ENCODE measurements at regions not wholly inside any gene's neighbourhood (a gene's known extent, or its start where the extent isn't known, plus 50 kb on each side); places are given as distances from the start of the nearest gene placed in this dataset.

- Mint-ChIP-seq H3K27ac (no peak overlapping the region), H3K27me3 (no peaks in the 10 kb centered on the region), H3K4me3 (no peak overlapping the region), H3K9me3 (no peaks in the 10 kb centered on the region), H3K4me1 (ENCODE audit: low read depth) (no peaks in the 10 kb centered on the region), H3K36me3 (ENCODE audit: low read depth) (no peaks in the 10 kb centered on the region)
- intact Hi-C loops (cut with micrococcal nuclease), result no loop called here
Measured at GRCh38 chr18:73668051-73668450, 479.6 kb downstream of the FBXO15 start.

- Mint-ChIP-seq H3K4me3 (no peak overlapping the region), H3K9me3 (no peaks in the 10 kb centered on the region), H3K36me3 (ENCODE audit: low read depth) (no peaks in the 10 kb centered on the region), H3K27me3 (peaks cover 2% of the 10 kb centered on the region), H3K4me1 (ENCODE audit: low read depth) (no peaks in the 10 kb centered on the region), H3K27ac (no peak overlapping the region)
- intact Hi-C loops (cut with micrococcal nuclease), result no loop called here
Measured at GRCh38 chr18:73666772-73667171, 480.9 kb downstream of the FBXO15 start.

- intact Hi-C loops (cut with micrococcal nuclease), result no loop called here
- H3K27ac Mint-ChIP-seq, result no peak overlapping the region
- H3K27me3 Mint-ChIP-seq, result peaks cover 2% of the 10 kb centered on the region
- H3K36me3 Mint-ChIP-seq (ENCODE audit: low read depth), result no peaks in the 10 kb centered on the region
- H3K4me3 Mint-ChIP-seq, result no peak overlapping the region
- no peaks in the 10 kb centered on the region for H3K9me3 Mint-ChIP-seq
- H3K4me1 Mint-ChIP-seq (ENCODE audit: low read depth), result no peaks in the 10 kb centered on the region
Measured at GRCh38 chr18:73664896-73665295, 482.7 kb downstream of the FBXO15 start.

GRCh38 chr18:73663581-73663980 is 484.1 kb downstream of the FBXO15 start:
- no peaks in the 10 kb centered on the region for H3K9me3 Mint-ChIP-seq
- intact Hi-C loops (cut with micrococcal nuclease), result no loop called here

GRCh38 chr18:73662421-73662820 is 485.2 kb downstream of the FBXO15 start:
- intact Hi-C loops (cut with micrococcal nuclease), result no loop called here
- H3K4me1 Mint-ChIP-seq (ENCODE audit: low read depth), result no peaks in the 10 kb centered on the region
- no peaks in the 10 kb centered on the region for H3K36me3 Mint-ChIP-seq (ENCODE audit: low read depth)
- no peak overlapping the region for H3K27ac Mint-ChIP-seq
- H3K27me3 Mint-ChIP-seq, result peaks cover 2% of the 10 kb centered on the region
- H3K4me3 Mint-ChIP-seq, result no peak overlapping the region
- H3K9me3 Mint-ChIP-seq, result no peaks in the 10 kb centered on the region

More at GRCh38 chr18:73663581-73663980, 484.1 kb downstream of the FBXO15 start:
- H3K27ac Mint-ChIP-seq, result no peak overlapping the region
- no peaks in the 10 kb centered on the region for H3K4me1 Mint-ChIP-seq (ENCODE audit: low read depth)
- no peaks in the 10 kb centered on the region for H3K36me3 Mint-ChIP-seq (ENCODE audit: low read depth)
- H3K4me3 Mint-ChIP-seq, result no peak overlapping the region
- peaks cover 2% of the 10 kb centered on the region for H3K27me3 Mint-ChIP-seq

GRCh38 chr18:73660931-73661856 is 486.4 kb downstream of the FBXO15 start:
- Mint-ChIP-seq H3K4me1 (ENCODE audit: low read depth) (no peaks in the 10 kb centered on the region), H3K4me3 (no peak overlapping the region), H3K9me3 (no peaks in the 10 kb centered on the region), H3K27me3 (peaks cover 2% of the 10 kb centered on the region), H3K27ac (no peak overlapping the region), H3K36me3 (ENCODE audit: low read depth) (no peaks in the 10 kb centered on the region)
- intact Hi-C loops (cut with micrococcal nuclease), result no loop called here

GRCh38 chr18:73656691-73657090 is 490.9 kb downstream of the FBXO15 start:
- intact Hi-C loops (cut with micrococcal nuclease), result no loop called here
- no peaks in the 10 kb centered on the region for H3K27me3 Mint-ChIP-seq
- H3K4me3 Mint-ChIP-seq, result no peak overlapping the region

GRCh38 chr18:73653827-73654226 is 493.8 kb downstream of the FBXO15 start:
- Mint-ChIP-seq H3K4me1 (ENCODE audit: low read depth) (no peaks in the 10 kb centered on the region), H3K9me3 (no peaks in the 10 kb centered on the region), H3K27ac (no peak overlapping the region), H3K27me3 (no peaks in the 10 kb centered on the region), H3K4me3 (no peak overlapping the region), H3K36me3 (ENCODE audit: low read depth) (no peaks in the 10 kb centered on the region)
- intact Hi-C loops (cut with micrococcal nuclease), result no loop called here

More at GRCh38 chr18:73656691-73657090, 490.9 kb downstream of the FBXO15 start:
- no peaks in the 10 kb centered on the region for H3K9me3 Mint-ChIP-seq
- H3K36me3 Mint-ChIP-seq (ENCODE audit: low read depth), result no peaks in the 10 kb centered on the region
- H3K4me1 Mint-ChIP-seq (ENCODE audit: low read depth), result no peaks in the 10 kb centered on the region
- H3K27ac Mint-ChIP-seq, result no peak overlapping the region

GRCh38 chr18:73653251-73653650 is 494.4 kb downstream of the FBXO15 start:
- intact Hi-C loops (cut with micrococcal nuclease), result no loop called here
- no peak overlapping the region for H3K4me3 Mint-ChIP-seq
- no peaks in the 10 kb centered on the region for H3K4me1 Mint-ChIP-seq (ENCODE audit: low read depth)
- no peak overlapping the region for H3K27ac Mint-ChIP-seq
- no peaks in the 10 kb centered on the region for H3K9me3 Mint-ChIP-seq
- no peaks in the 10 kb centered on the region for H3K36me3 Mint-ChIP-seq (ENCODE audit: low read depth)
- H3K27me3 Mint-ChIP-seq, result no peaks in the 10 kb centered on the region

- no peaks in the 10 kb centered on the region for H3K4me1 Mint-ChIP-seq (ENCODE audit: low read depth)
- H3K36me3 Mint-ChIP-seq (ENCODE audit: low read depth), result no peaks in the 10 kb centered on the region
- no peak overlapping the region for H3K27ac Mint-ChIP-seq
- no peaks in the 10 kb centered on the region for H3K27me3 Mint-ChIP-seq
- H3K9me3 Mint-ChIP-seq, result no peaks in the 10 kb centered on the region
- no peak overlapping the region for H3K4me3 Mint-ChIP-seq
- intact Hi-C loops (cut with micrococcal nuclease), result no loop called here
Measured at GRCh38 chr18:73647391-73647790, 500.2 kb downstream of the FBXO15 start.

- Mint-ChIP-seq H3K4me3 (no peak overlapping the region), H3K27me3 (no peaks in the 10 kb centered on the region), H3K27ac (no peak overlapping the region), H3K36me3 (ENCODE audit: low read depth) (no peaks in the 10 kb centered on the region), H3K9me3 (no peaks in the 10 kb centered on the region), H3K4me1 (ENCODE audit: low read depth) (no peaks in the 10 kb centered on the region)
- intact Hi-C loops (cut with micrococcal nuclease), result no loop called here
Measured at GRCh38 chr18:73646772-73647171, 500.9 kb downstream of the FBXO15 start.

GRCh38 chr18:73646196-73646595 is 501.4 kb downstream of the FBXO15 start:
- no peak overlapping the region for H3K27ac Mint-ChIP-seq
- H3K4me3 Mint-ChIP-seq, result no peak overlapping the region
- H3K4me1 Mint-ChIP-seq (ENCODE audit: low read depth), result no peaks in the 10 kb centered on the region
- H3K9me3 Mint-ChIP-seq, result no peaks in the 10 kb centered on the region
- no peaks in the 10 kb centered on the region for H3K27me3 Mint-ChIP-seq
- no peaks in the 10 kb centered on the region for H3K36me3 Mint-ChIP-seq (ENCODE audit: low read depth)
- intact Hi-C loops (cut with micrococcal nuclease), result no loop called here

- Mint-ChIP-seq H3K9me3 (no peaks in the 10 kb centered on the region), H3K27ac (no peak overlapping the region), H3K27me3 (no peaks in the 10 kb centered on the region), H3K36me3 (ENCODE audit: low read depth) (no peaks in the 10 kb centered on the region), H3K4me1 (ENCODE audit: low read depth) (no peaks in the 10 kb centered on the region), H3K4me3 (no peak overlapping the region)
- intact Hi-C loops (cut with micrococcal nuclease), result no loop called here
Measured at GRCh38 chr18:73645160-73645715, 502.4 kb downstream of the FBXO15 start.

- Mint-ChIP-seq H3K27me3 (no peaks in the 10 kb centered on the region), H3K27ac (no peak overlapping the region), H3K4me3 (no peak overlapping the region), H3K4me1 (ENCODE audit: low read depth) (no peaks in the 10 kb centered on the region), H3K9me3 (no peaks in the 10 kb centered on the region), H3K36me3 (ENCODE audit: low read depth) (no peaks in the 10 kb centered on the region)
- intact Hi-C loops (cut with micrococcal nuclease), result no loop called here
Measured at GRCh38 chr18:73639788-73640187, 507.8 kb downstream of the FBXO15 start.

Measured in dendritic cell treated with granulocyte-macrophage colony-stimulating factor and Interleukin-4, amounts not matched to agents 40 ng/mL and 50 ng/mL, for 4 days (primary cell).